ENCODE measurements at regions not wholly inside any gene's neighbourhood (a gene's known extent, or its start where the extent isn't known, plus 50 kb on each side); places are given as distances from the start of the nearest gene placed in this dataset.

- ATAC-seq (ENCODE audit: low read depth), result no peak
- POLR2A ChIA-PET, result no interaction called here
- H3K36me3 Mint-ChIP-seq (ENCODE audit: low read depth), result no peaks in the 10 kb centered on the region
These were observed 861.0 kb upstream of the VRK2 start for GRCh38 chr2:57185568-57185967.

GRCh38 chr2:57190007-57190406 lies 856.6 kb upstream of the VRK2 start:
- Mint-ChIP-seq H3K4me1 (no peaks in the 10 kb centered on the region), H3K4me3 (no peak overlapping the region), H3K27ac (no peak overlapping the region), H3K27me3 (no peaks in the 10 kb centered on the region), H3K9me3 (no peaks in the 10 kb centered on the region), H3K36me3 (ENCODE audit: low read depth) (no peaks in the 10 kb centered on the region)
- ChIA-PET POLR2A (no interaction called here), CTCF (no interaction called here)
- DNase-seq, result no peak
- intact Hi-C loops (cut with micrococcal nuclease), result no loop called here
- TF ChIP-seq CTCF (IDR thresholded peaks at IDR 0.05), result no peak
- no peak for ATAC-seq (ENCODE audit: low read depth)

More at GRCh38 chr2:57185568-57185967, 861.0 kb upstream of the VRK2 start:
- no peaks in the 10 kb centered on the region for H3K4me1 Mint-ChIP-seq
- intact Hi-C loops (cut with micrococcal nuclease), result no loop called here
- CTCF ChIA-PET, result no interaction called here
- no peaks in the 10 kb centered on the region for H3K9me3 Mint-ChIP-seq
- TF ChIP-seq CTCF (IDR thresholded peaks at IDR 0.05), result no peak
- no peak overlapping the region for H3K4me3 Mint-ChIP-seq
- H3K27me3 Mint-ChIP-seq, result no peaks in the 10 kb centered on the region
- no peak for DNase-seq
- H3K27ac Mint-ChIP-seq, result no peak overlapping the region

DNA sequence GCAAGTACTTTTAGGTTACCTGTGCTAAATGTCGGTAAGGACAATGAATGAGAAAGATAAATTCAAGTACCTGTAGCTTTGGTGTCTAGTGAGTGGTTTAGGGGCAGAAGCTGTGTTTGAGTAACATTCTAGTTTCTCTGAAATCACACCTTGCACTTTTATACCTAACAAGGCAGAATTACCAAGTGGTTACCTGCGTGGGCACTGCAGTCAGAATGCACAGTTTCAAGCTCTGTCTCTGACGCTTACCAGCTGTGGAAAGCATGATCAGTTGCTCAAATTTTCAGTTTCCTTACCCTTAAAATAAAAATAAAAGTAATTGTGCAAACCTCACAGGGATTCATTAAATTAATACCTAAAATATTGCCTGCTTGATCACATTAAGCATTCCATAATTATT lies 846.9 kb upstream of the VRK2 start:
- CTCF ChIA-PET, result no interaction called here
- Mint-ChIP-seq H3K27me3 (no peaks in the 10 kb centered on the region), H3K4me3 (no peak overlapping the region), H3K27ac (no peak overlapping the region), H3K36me3 (ENCODE audit: low read depth) (no peaks in the 10 kb centered on the region), H3K9me3 (peaks cover 2% of the 10 kb centered on the region), H3K4me1 (no peaks in the 10 kb centered on the region)
- TF ChIP-seq CTCF (IDR thresholded peaks at IDR 0.05), result no peak
- ATAC-seq (ENCODE audit: low read depth) (no peak), DNase-seq (no peak)
- POLR2A ChIA-PET, result no interaction called here
- intact Hi-C loops (cut with micrococcal nuclease), result no loop called here

DNA sequence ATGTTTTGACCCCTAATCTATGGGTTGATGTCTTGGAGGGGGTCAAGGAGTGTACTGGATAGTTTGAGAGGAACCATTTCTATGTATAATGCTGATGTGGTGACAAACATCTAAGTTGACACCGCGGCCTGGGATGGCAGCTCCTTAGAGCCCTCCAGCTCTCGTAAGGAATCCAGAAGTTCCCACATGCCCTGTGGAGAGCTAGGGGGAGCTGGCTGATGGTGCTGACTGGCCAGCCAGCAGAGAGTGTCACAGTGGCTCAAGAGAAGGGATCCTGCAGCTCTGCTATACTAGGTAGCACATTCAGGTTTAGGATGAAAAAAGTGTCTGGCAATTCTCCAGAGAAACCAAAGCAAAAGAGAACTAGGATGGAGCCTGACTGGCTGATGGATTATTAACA lies 842.2 kb upstream of the VRK2 start:
- no peak for TF ChIP-seq CTCF (IDR thresholded peaks at IDR 0.05)
- POLR2A ChIA-PET, result no interaction called here
- Mint-ChIP-seq H3K4me1 (no peaks in the 10 kb centered on the region), H3K27me3 (no peaks in the 10 kb centered on the region), H3K36me3 (ENCODE audit: low read depth) (no peaks in the 10 kb centered on the region), H3K27ac (no peak overlapping the region), H3K9me3 (peaks cover 5% of the 10 kb centered on the region), H3K4me3 (no peak overlapping the region)
- intact Hi-C loops (cut with micrococcal nuclease), result no loop called here
- DNase-seq, result no peak
- CTCF ChIA-PET, result no interaction called here
- no peak for ATAC-seq (ENCODE audit: low read depth)

DNA sequence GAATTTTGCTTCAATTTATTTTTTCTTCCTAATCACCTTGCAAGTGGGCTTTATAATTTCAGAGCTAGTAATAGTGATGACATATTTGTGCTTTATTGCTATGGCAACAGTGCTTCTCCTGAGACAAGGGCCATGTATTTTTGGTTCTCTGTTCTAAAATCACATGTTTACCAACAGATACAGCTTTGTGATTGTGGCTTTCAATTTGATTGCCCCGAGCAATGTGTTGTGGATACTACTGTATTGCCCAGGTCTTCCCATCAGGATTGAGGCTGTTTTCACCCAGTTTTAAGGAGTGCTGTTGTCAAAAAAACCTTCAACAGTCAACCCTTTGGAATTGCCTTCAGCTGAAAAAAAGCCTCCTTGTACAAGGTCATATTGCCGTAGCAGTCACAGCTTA lies 841.4 kb upstream of the VRK2 start:
- H3K4me3 Mint-ChIP-seq, result no peak overlapping the region
- intact Hi-C loops (cut with micrococcal nuclease), result no loop called here

More for the DNA sequence above, 841.4 kb upstream of the VRK2 start:
- no peak for ATAC-seq (ENCODE audit: low read depth)
- ChIA-PET CTCF (no interaction called here), POLR2A (no interaction called here)
- Mint-ChIP-seq H3K4me1 (no peaks in the 10 kb centered on the region), H3K27me3 (no peaks in the 10 kb centered on the region), H3K36me3 (ENCODE audit: low read depth) (no peaks in the 10 kb centered on the region), H3K9me3 (peaks cover 5% of the 10 kb centered on the region), H3K27ac (no peak overlapping the region)
- TF ChIP-seq CTCF (IDR thresholded peaks at IDR 0.05), result no peak
- no peak for DNase-seq

Data from activated B cell treated with CpG ODN at 0.5 μM for 24 hours (primary cell).